IMR-90 (cell line): ENCODE measurements at regions not wholly inside any gene's neighbourhood (a gene's known extent, or its start where the extent isn't known, plus 50 kb on each side); places are given as distances from the start of the nearest gene placed in this dataset.

ENCODE experiments used
- BHLHE40 ChIP-seq: fragments of 150-350 bp; IDR thresholded peaks from 2 replicates; pipeline ENCODE4 v1.6.1; 2016; ENCODE audit warnings: mild to moderate bottlenecking, low read depth, low read length
- CTCF ChIP-seq: conservative IDR thresholded peaks from 2 replicates; pipeline ENCODE4 v1.5.1; 2012; ENCODE audit warnings: mild to moderate bottlenecking, low read depth, low read length, improper control_type of control experiment
- MAZ ChIP-seq: IDR thresholded peaks from 2 replicates; pipeline ENCODE4 v1.6.1; 2012; ENCODE audit warnings: low read depth, mild to moderate bottlenecking, low read length, improper control_type of control experiment, moderate library complexity, borderline replicate concordance
- MXI1 ChIP-seq: IDR thresholded peaks from 2 replicates; pipeline ENCODE4 v1.6.1; 2012; ENCODE audit warnings: low read depth, mild to moderate bottlenecking, low read length, moderate library complexity, borderline replicate concordance

- TF ChIP-seq MXI1: no peak
- TF ChIP-seq CTCF: no peak
- no peak for TF ChIP-seq BHLHE40
- TF ChIP-seq MAZ: no peak
Measured at GRCh38 chr12:34215213-34215892, 193.1 kb downstream of the ALG10 start.
